Glutamatergic neuron (in vitro differentiated cells): ENCODE measurements at regions not wholly inside any gene's neighbourhood (a gene's known extent, or its start where the extent isn't known, plus 50 kb on each side); places are given as distances from the start of the nearest gene placed in this dataset.

Experiments used
- DNase-seq: peaks from one replicate; pipeline ENCODE4 v3.0.0; 2022
- H3K27ac Mint-ChIP-seq: one replicate; pipeline ENCODE4 v1.8.0; 2020; ENCODE audit warnings: mild to moderate bottlenecking, mixed read lengths, inconsistent platforms; ENCODE audit not compliant: unreplicated experiment
- H3K27me3 Mint-ChIP-seq: one replicate; pipeline ENCODE4 v1.8.0; 2020; ENCODE audit warnings: mild to moderate bottlenecking, moderate library complexity, mixed read lengths, inconsistent platforms; ENCODE audit not compliant: unreplicated experiment
- H3K36me3 Mint-ChIP-seq: one replicate; pipeline ENCODE4 v1.8.0; 2020; ENCODE audit warnings: mild to moderate bottlenecking, mixed read lengths, inconsistent platforms; ENCODE audit not compliant: unreplicated experiment
- H3K4me1 Mint-ChIP-seq: one replicate; pipeline ENCODE4 v1.8.0; 2020; ENCODE audit warnings: mild to moderate bottlenecking, low read depth, mixed read lengths, inconsistent platforms; ENCODE audit not compliant: unreplicated experiment
- H3K4me3 Mint-ChIP-seq: one replicate; pipeline ENCODE4 v1.8.0; 2020; ENCODE audit warnings: mild to moderate bottlenecking, mixed read lengths, inconsistent platforms; ENCODE audit not compliant: unreplicated experiment
- H3K9me3 Mint-ChIP-seq: one replicate; pipeline ENCODE4 v1.8.0; 2020; ENCODE audit warnings: mild to moderate bottlenecking, moderate library complexity, mixed read lengths, inconsistent platforms; ENCODE audit not compliant: unreplicated experiment
- CTCF ChIP-seq: fragments of 200-600 bp; sonication (generic); IDR thresholded peaks from one replicate; pipeline ENCODE4 v1.5.0; 2021; ENCODE audit not compliant: partially characterized antibody, unreplicated experiment

DNA sequence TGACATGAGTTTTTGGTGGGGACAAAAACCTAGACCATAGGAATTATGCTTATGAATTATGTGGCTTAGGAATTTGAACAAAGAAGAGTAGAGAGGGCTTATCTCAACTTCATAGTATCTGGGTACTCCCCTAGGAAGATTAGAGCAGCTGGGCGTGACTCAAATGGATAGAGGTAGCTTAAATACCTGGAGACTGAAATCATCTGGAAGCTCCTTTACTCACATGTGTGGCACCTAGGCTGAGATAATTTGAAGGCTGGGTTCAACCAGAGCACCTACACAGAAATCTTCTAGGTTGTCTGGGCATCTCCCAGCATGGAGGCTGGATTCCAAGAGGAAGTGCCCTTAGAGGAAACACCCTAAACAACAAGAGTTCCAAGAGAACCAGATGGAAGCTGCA, 393.9 kb downstream of the ADAMTS20 start:
- H3K36me3 Mint-ChIP-seq = no peaks in the 10 kb centered on the region
- peaks cover 3% of the 10 kb centered on the region for H3K4me1 Mint-ChIP-seq
- peaks cover 1% of the 10 kb centered on the region for H3K27me3 Mint-ChIP-seq
- no peak for TF ChIP-seq CTCF
- no peak overlapping the region for H3K27ac Mint-ChIP-seq
- H3K9me3 Mint-ChIP-seq = no peaks in the 10 kb centered on the region
- DNase-seq = no peak
- no peak overlapping the region for H3K4me3 Mint-ChIP-seq

DNA sequence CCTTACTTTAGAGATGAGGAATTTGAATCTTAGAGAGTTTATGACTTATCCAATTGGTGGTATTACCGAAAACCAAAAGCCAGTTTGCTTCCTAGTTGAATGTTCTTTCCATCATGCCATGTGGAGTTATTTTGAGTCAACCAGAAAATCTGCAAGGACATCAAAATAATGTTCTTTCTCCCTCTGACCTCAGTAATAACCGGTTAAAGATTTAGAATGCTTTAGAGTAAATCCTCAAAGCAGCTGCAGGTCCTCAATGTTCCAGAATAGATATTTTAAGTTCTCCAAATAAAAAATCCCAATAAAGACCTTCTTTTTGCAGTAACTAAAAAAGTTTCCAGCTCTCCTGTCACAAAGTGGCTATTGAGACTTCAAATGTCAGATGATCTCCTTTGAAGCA, 396.6 kb downstream of the ADAMTS20 start:
- DNase-seq = no peak
- H3K4me3 Mint-ChIP-seq = no peak overlapping the region
- peaks cover 3% of the 10 kb centered on the region for H3K4me1 Mint-ChIP-seq
- TF ChIP-seq CTCF = no peak
- no peak overlapping the region for H3K27ac Mint-ChIP-seq
- H3K9me3 Mint-ChIP-seq = no peaks in the 10 kb centered on the region
- peaks cover 1% of the 10 kb centered on the region for H3K27me3 Mint-ChIP-seq
- H3K36me3 Mint-ChIP-seq = no peaks in the 10 kb centered on the region

DNA sequence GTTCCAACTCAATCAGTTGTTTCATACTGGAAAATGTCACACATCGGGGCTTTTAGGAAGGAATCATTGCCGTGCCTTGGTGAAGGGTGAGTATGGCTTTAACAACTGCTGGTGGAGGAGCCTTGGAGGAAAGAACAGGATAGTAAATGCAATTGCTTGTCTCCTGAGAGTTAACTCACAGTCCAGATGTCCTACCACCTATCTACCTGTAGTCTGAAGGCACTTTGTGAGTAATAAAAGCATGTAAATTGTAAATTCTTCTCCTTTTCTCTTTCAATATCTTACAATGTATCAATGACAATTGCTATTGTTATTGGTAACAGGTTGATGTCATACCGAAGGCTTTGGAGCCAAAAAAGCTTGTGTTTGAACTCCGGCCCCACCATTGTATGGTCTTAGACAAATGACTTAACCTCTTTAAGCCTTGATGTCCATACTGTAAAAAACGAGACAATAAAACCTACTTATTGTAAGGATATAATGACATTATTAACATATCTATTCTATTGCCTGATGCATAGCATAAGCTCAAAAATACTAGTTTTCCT, 397.4 kb downstream of the ADAMTS20 start:
- Mint-ChIP-seq H3K4me3 (no peak overlapping the region), H3K36me3 (no peaks in the 10 kb centered on the region), H3K9me3 (no peaks in the 10 kb centered on the region), H3K27ac (no peak overlapping the region), H3K27me3 (peaks cover 1% of the 10 kb centered on the region), H3K4me1 (peaks cover 3% of the 10 kb centered on the region)
- no peak for TF ChIP-seq CTCF
- no peak for DNase-seq

- DNase-seq = no peak
- H3K27me3 Mint-ChIP-seq = peaks cover 1% of the 10 kb centered on the region
- no peak overlapping the region for H3K27ac Mint-ChIP-seq
- H3K9me3 Mint-ChIP-seq = no peaks in the 10 kb centered on the region
- H3K4me1 Mint-ChIP-seq = no peaks in the 10 kb centered on the region
- H3K4me3 Mint-ChIP-seq = no peak overlapping the region
- H3K36me3 Mint-ChIP-seq = no peaks in the 10 kb centered on the region
- no peak for TF ChIP-seq CTCF
Measured at GRCh38 chr12:43151441-43151981, 400.5 kb downstream of the ADAMTS20 start.

DNA sequence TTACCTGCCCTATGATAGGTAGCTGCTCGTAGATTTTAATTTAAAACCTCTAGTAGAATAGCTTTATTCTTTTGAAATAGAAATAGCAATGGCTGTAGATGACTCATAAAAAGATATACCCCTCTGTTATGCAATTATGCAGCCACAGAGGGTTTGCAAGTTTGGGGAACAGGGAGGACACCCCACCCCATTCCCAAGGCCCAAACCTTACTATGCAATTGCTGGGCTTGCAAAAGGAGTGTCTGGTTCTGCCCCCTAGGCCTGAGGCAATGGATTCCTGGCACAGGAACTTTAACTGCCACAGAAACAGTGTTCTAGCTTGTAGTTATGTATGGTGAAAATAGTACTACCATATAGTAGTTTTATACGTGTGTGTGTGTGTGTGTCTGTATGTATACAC, 403.3 kb downstream of the ADAMTS20 start:
- Mint-ChIP-seq H3K4me3 (no peak overlapping the region), H3K27me3 (no peaks in the 10 kb centered on the region), H3K36me3 (no peaks in the 10 kb centered on the region), H3K27ac (no peak overlapping the region), H3K4me1 (no peaks in the 10 kb centered on the region), H3K9me3 (no peaks in the 10 kb centered on the region)
- DNase-seq = no peak
- TF ChIP-seq CTCF = no peak
